ENCODE measurements at regions not wholly inside any gene's neighbourhood (a gene's known extent, or its start where the extent isn't known, plus 50 kb on each side); places are given as distances from the start of the nearest gene placed in this dataset.

- Histone ChIP-seq H3K4me1 (no peaks in the 10 kb centered on the region), H3K4me3 (no peak overlapping the region), H3K27ac (no peak overlapping the region), H3K27me3 (no peaks in the 10 kb centered on the region), H3K36me3 (no peaks in the 10 kb centered on the region), H3K9me3 (no peaks in the 10 kb centered on the region)
- no peak for TF ChIP-seq POLR2A (IDR thresholded peaks at IDR 0.05)
- no peak for TF ChIP-seq EP300 (IDR thresholded peaks at IDR 0.05)
- no peak for TF ChIP-seq POLR2AphosphoS5 (IDR thresholded peaks at IDR 0.05)
- TF ChIP-seq CTCF (IDR thresholded peaks at IDR 0.05), result no peak
- no peak for ATAC-seq
- WGBS, 2 donors (ENCODE audit: low coverage in 1 of 2), result 70 to 75% methylated on average over 1 to 2 of the region's 2 CpGs
Measured at GRCh38 chr4:112003231-112003907, 141.9 kb upstream of the FAM241A start.

GRCh38 chr4:112005027-112005426 lies 140.2 kb upstream of the FAM241A start:
- ATAC-seq, result no peak
- no peak for TF ChIP-seq CTCF (IDR thresholded peaks at IDR 0.05)
- TF ChIP-seq POLR2AphosphoS5 (IDR thresholded peaks at IDR 0.05), result no peak
- no peak for TF ChIP-seq POLR2A (IDR thresholded peaks at IDR 0.05)
- TF ChIP-seq EP300 (IDR thresholded peaks at IDR 0.05), result no peak

GRCh38 chr4:112007391-112007790 lies 137.9 kb upstream of the FAM241A start:
- Histone ChIP-seq H3K4me1 (no peaks in the 10 kb centered on the region), H3K4me3 (no peak overlapping the region), H3K27ac (no peak overlapping the region), H3K27me3 (no peaks in the 10 kb centered on the region), H3K9me3 (no peaks in the 10 kb centered on the region), H3K36me3 (no peaks in the 10 kb centered on the region)
- ATAC-seq, result no peak
- WGBS, 2 donors (ENCODE audit: low coverage in 1 of 2), result 43 to 48% methylated on average over 2 of the region's 2 CpGs
- TF ChIP-seq CTCF (IDR thresholded peaks at IDR 0.05) (no peak), EP300 (IDR thresholded peaks at IDR 0.05) (no peak), POLR2A (IDR thresholded peaks at IDR 0.05) (no peak)

More at GRCh38 chr4:112005027-112005426, 140.2 kb upstream of the FAM241A start:
- no peaks in the 10 kb centered on the region for H3K27me3 ChIP-seq
- H3K27ac ChIP-seq, result no peak overlapping the region
- no peaks in the 10 kb centered on the region for H3K9me3 ChIP-seq
- H3K4me3 ChIP-seq, result no peak overlapping the region
- H3K36me3 ChIP-seq, result no peaks in the 10 kb centered on the region
- H3K4me1 ChIP-seq, result no peaks in the 10 kb centered on the region

GRCh38 chr4:112015960-112016359 lies 129.3 kb upstream of the FAM241A start:
- no peak overlapping the region for H3K27ac ChIP-seq
- TF ChIP-seq POLR2A (IDR thresholded peaks at IDR 0.05) (no peak), EP300 (IDR thresholded peaks at IDR 0.05) (no peak), POLR2AphosphoS5 (IDR thresholded peaks at IDR 0.05) (no peak), CTCF (IDR thresholded peaks at IDR 0.05) (no peak)

GRCh38 chr4:112023402-112023950 lies 121.8 kb upstream of the FAM241A start:
- H3K27me3 ChIP-seq, result peaks cover 3% of the 10 kb centered on the region
- H3K4me1 ChIP-seq, result no peaks in the 10 kb centered on the region
- no peaks in the 10 kb centered on the region for H3K36me3 ChIP-seq
- no peaks in the 10 kb centered on the region for H3K9me3 ChIP-seq
- H3K27ac ChIP-seq, result no peak overlapping the region
- WGBS, 2 donors (ENCODE audit: low coverage in 1 of 2), result 43 to 73% methylated on average over 2 of the region's 2 CpGs
- H3K4me3 ChIP-seq, result no peak overlapping the region
- no peak for ATAC-seq
- no peak for TF ChIP-seq POLR2A (IDR thresholded peaks at IDR 0.05)
- no peak for TF ChIP-seq CTCF (IDR thresholded peaks at IDR 0.05)
- no peak for TF ChIP-seq EP300 (IDR thresholded peaks at IDR 0.05)
- no peak for TF ChIP-seq POLR2AphosphoS5 (IDR thresholded peaks at IDR 0.05)

More at GRCh38 chr4:112015960-112016359, 129.3 kb upstream of the FAM241A start:
- no peak for ATAC-seq
- Histone ChIP-seq H3K9me3 (no peaks in the 10 kb centered on the region), H3K27me3 (no peaks in the 10 kb centered on the region), H3K4me1 (no peaks in the 10 kb centered on the region), H3K4me3 (no peak overlapping the region), H3K36me3 (no peaks in the 10 kb centered on the region)
- WGBS, 2 donors (ENCODE audit: low coverage in 1 of 2), result 61 to 92% methylated on average over 2 to 3 of the region's 3 CpGs
